ENCODE measurements at regions not wholly inside any gene's neighbourhood (a gene's known extent, or its start where the extent isn't known, plus 50 kb on each side); places are given as distances from the start of the nearest gene placed in this dataset.

- TF ChIP-seq, protein P1, sequence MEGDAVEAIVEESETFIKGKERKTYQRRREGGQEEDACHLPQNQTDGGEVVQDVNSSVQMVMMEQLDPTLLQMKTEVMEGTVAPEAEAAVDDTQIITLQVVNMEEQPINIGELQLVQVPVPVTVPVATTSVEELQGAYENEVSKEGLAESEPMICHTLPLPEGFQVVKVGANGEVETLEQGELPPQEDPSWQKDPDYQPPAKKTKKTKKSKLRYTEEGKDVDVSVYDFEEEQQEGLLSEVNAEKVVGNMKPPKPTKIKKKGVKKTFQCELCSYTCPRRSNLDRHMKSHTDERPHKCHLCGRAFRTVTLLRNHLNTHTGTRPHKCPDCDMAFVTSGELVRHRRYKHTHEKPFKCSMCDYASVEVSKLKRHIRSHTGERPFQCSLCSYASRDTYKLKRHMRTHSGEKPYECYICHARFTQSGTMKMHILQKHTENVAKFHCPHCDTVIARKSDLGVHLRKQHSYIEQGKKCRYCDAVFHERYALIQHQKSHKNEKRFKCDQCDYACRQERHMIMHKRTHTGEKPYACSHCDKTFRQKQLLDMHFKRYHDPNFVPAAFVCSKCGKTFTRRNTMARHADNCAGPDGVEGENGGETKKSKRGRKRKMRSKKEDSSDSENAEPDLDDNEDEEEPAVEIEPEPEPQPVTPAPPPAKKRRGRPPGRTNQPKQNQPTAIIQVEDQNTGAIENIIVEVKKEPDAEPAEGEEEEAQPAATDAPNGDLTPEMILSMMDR (IDR thresholded peaks at IDR 0.05) = no peak
- no peak for TF ChIP-seq POLR2A (IDR thresholded peaks at IDR 0.05)
Observed at GRCh38 chrX:69428216-69428615, 75.9 kb upstream of the NALF2 start.

All from testis (tissue), 2 donors.